ENCODE measurements at regions not wholly inside any gene's neighbourhood (a gene's known extent, or its start where the extent isn't known, plus 50 kb on each side); places are given as distances from the start of the nearest gene placed in this dataset.
"Not testable (repeated sequence)": the region's sequence is repeated elsewhere in the genome, so short reads cannot be mapped to it uniquely, and the experiment has no call there.

DNA sequence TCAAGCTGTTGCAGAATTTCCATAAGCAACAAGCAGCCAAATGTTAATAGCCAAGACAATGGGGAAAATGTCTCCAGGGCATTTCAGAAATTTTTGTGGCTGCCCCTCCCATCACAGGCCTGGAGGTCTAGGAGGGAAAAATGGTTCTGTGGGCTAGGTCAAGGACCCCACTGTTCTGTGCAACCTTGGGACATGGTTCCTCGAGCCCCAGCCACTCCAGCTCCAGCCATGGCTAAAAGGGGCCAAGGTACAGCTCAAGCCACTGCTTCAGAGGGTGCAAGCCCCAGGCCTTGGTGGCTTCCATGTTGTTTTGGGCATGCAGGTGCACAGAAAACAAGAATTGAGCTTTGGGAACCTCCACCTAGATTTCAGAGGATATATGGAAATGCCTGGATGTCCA lies 122.1 kb upstream of the OTOS start:
- H3K27ac Mint-ChIP-seq; CTCF ChIA-PET; H3K4me1 Mint-ChIP-seq; H3K9me3 ChIP-seq; H3K36me3 Mint-ChIP-seq; H3K27me3 Mint-ChIP-seq; POLR2A ChIA-PET; H3K4me3 Mint-ChIP-seq; ATAC-seq (replicated peaks in 1 of 4); H3K4me3 ChIP-seq (ENCODE audit: control insufficient read depth in 1 of 2, extremely low read depth in 1 of 2, low read length in 1 of 2); H3K27ac ChIP-seq (ENCODE audit: low read length); DNase-seq; H3K36me3 ChIP-seq (ENCODE audit: control insufficient read depth in 2 of 2, extremely low read depth in 1 of 2, insufficient read depth in 1 of 2, low read length in 1 of 2); H3K4me1 ChIP-seq (ENCODE audit: control insufficient read depth in 1 of 2, extremely low read depth in 1 of 2, insufficient read depth in 2 of 2, low read length in 2 of 2): not testable (repeated sequence)
- 0% methylated on average over 1 of the region's 1 CpG for WGBS (ENCODE audit: insufficient coverage)
- peaks cover 17 to 24% (median 21%) of the 10 kb centered on the region in 3 donors for H3K9me3 Mint-ChIP-seq
- peaks cover 0 to 16% of the 10 kb centered on the region in 2 experiments for H3K27me3 ChIP-seq (replicated peaks in 1 of 2; ENCODE audit: control insufficient read depth in 2 of 2, extremely low read depth in 1 of 2, insufficient read depth in 2 of 2, low read length in 1 of 2)

DNA sequence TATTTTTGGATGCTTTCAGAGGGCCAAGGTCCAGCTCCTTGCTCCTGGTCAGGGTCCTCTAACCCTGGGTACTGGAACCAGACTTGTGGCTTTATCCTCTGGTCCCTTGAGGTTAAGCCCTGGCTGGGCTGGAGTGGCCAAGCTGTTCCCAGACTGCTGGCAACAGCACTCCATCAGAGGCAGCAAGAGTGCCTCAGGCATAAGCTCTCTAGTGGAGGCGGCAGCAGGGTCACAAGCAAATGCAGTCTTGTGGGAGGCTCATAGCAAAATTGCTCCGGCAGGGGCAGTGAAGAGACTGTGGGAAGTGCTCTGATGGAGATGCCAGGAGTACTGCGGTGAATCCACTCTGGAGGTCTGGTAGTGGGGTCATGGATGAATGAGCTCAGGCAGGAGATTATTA lies 128.9 kb upstream of the OTOS start:
- Mint-ChIP-seq H3K4me1 (no peaks in the 10 kb centered on the region), H3K27me3 (peaks cover 46 to 53% of the 10 kb centered on the region in 2 donors), H3K36me3 (peaks cover 3% of the 10 kb centered on the region), H3K9me3 (peaks cover 12 to 21% (median 15%) of the 10 kb centered on the region in 3 donors), H3K4me3 (no peak overlapping the region), H3K27ac (no peak overlapping the region)
- Histone ChIP-seq H3K9me3 (peaks cover 2% of the 10 kb centered on the region), H3K4me3 (ENCODE audit: control insufficient read depth in 1 of 2, extremely low read depth in 1 of 2, low read length in 1 of 2) (no peak overlapping the region), H3K4me1 (ENCODE audit: control insufficient read depth in 1 of 2, extremely low read depth in 1 of 2, insufficient read depth in 2 of 2, low read length in 2 of 2) (no peaks in the 10 kb centered on the region), H3K27me3 (replicated peaks in 1 of 2; ENCODE audit: control insufficient read depth in 2 of 2, extremely low read depth in 1 of 2, insufficient read depth in 2 of 2, low read length in 1 of 2) (peaks cover 0 to 15% of the 10 kb centered on the region in 2 experiments), H3K36me3 (ENCODE audit: control insufficient read depth in 2 of 2, extremely low read depth in 1 of 2, insufficient read depth in 1 of 2, low read length in 1 of 2) (no peaks in the 10 kb centered on the region), H3K27ac (ENCODE audit: low read length) (no peak overlapping the region)
- CTCF ChIA-PET = no interaction called here
- DNase-seq (no peak), ATAC-seq (replicated peaks in 1 of 4) (no peak)
- POLR2A ChIA-PET = no interaction called here
- WGBS (ENCODE audit: insufficient coverage) = 72% methylated on average over 3 of the region's 3 CpGs

DNA sequence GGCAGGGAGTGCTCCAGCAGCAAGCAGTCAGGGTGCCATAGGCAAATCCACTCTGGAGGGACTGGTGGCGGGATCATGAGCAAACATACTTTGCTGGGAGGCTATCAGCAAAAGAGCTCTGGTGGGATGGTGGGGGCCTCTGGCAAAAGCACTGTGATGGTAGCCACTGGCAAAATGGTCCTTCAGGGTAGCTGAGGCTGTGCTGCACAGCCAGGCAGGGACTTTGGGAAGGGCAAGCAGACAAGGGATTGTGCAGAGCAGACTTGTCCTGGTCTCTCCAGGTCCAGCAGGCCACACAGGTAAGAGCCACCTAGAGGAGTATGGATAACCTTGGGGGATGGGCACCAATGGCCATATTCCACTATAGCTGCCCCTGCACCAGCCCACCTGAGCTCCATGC lies 129.4 kb upstream of the OTOS start:
- no peak overlapping the region for H3K4me3 ChIP-seq (ENCODE audit: control insufficient read depth in 1 of 2, extremely low read depth in 1 of 2, low read length in 1 of 2)
- Mint-ChIP-seq H3K9me3 (peaks cover 12 to 21% (median 12%) of the 10 kb centered on the region in 3 donors), H3K27ac (no peak overlapping the region), H3K27me3 (peaks cover 48 to 58% of the 10 kb centered on the region in 2 donors), H3K4me1 (no peaks in the 10 kb centered on the region), H3K4me3 (no peak overlapping the region), H3K36me3 (peaks cover 3% of the 10 kb centered on the region)
- no peak overlapping the region for H3K27ac ChIP-seq (ENCODE audit: low read length)
- peaks cover 2% of the 10 kb centered on the region for H3K9me3 ChIP-seq
- 92% methylated on average over 1 of the region's 1 CpG for WGBS (ENCODE audit: insufficient coverage)
- CTCF ChIA-PET = no interaction called here
- H3K36me3 ChIP-seq (ENCODE audit: control insufficient read depth in 2 of 2, extremely low read depth in 1 of 2, insufficient read depth in 1 of 2, low read length in 1 of 2) = no peaks in the 10 kb centered on the region
- ATAC-seq (replicated peaks in 1 of 4) = no peak
- POLR2A ChIA-PET = no interaction called here
- DNase-seq = no peak
- no peaks in the 10 kb centered on the region for H3K4me1 ChIP-seq (ENCODE audit: control insufficient read depth in 1 of 2, extremely low read depth in 1 of 2, insufficient read depth in 2 of 2, low read length in 2 of 2)
- H3K27me3 ChIP-seq (replicated peaks in 1 of 2; ENCODE audit: control insufficient read depth in 2 of 2, extremely low read depth in 1 of 2, insufficient read depth in 2 of 2, low read length in 1 of 2) = peaks cover 0 to 17% of the 10 kb centered on the region in 2 experiments

DNA sequence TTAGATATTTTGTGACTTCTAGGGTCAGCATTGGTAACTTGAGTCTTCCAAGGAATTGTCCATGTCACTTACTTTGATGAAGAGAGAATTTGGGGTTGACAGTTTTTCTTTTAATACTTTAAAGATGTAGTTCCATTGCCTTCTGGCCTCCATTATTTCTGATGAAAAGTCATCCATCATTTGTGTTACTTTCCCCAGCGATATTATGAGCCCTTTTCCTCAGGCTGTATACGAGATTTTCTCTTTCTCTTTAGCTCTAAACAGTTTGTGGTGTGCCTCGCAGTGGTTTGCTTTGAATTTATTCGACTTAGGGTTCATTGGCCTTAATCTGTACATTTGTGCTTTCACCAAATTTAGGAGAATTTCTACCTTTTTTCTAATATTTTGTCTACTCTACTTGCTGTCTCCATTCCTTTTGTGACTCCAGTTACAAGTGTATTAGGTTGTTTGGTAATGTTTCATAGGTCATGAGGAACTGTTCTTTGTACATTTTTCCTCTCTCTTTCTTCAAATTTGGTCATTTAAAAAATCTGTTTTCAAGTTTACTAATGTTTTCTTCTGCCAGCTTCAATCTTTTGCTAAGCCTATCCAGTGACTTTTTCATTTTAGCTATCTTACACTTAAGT lies 131.4 kb upstream of the OTOS start:
- peaks cover 2% of the 10 kb centered on the region for H3K9me3 ChIP-seq
- H3K27ac Mint-ChIP-seq = no peak overlapping the region
- DNase-seq (no peak), ATAC-seq (replicated peaks in 1 of 4) (no peak)
- no peak overlapping the region for H3K4me3 ChIP-seq (ENCODE audit: control insufficient read depth in 1 of 2, extremely low read depth in 1 of 2, low read length in 1 of 2)
- no peaks in the 10 kb centered on the region for H3K4me1 ChIP-seq (ENCODE audit: control insufficient read depth in 1 of 2, extremely low read depth in 1 of 2, insufficient read depth in 2 of 2, low read length in 2 of 2)
- peaks cover 0 to 21% of the 10 kb centered on the region in 2 experiments for H3K27me3 ChIP-seq (replicated peaks in 1 of 2; ENCODE audit: control insufficient read depth in 2 of 2, extremely low read depth in 1 of 2, insufficient read depth in 2 of 2, low read length in 1 of 2)
- H3K4me3 Mint-ChIP-seq = no peak overlapping the region
- ChIA-PET CTCF (no interaction called here), POLR2A (no interaction called here)
- H3K27ac ChIP-seq (ENCODE audit: low read length) = no peak overlapping the region
- WGBS (ENCODE audit: insufficient coverage) = no CpG with 5 or more reads among the region's 4 CpGs
- H3K36me3 ChIP-seq (ENCODE audit: control insufficient read depth in 2 of 2, extremely low read depth in 1 of 2, insufficient read depth in 1 of 2, low read length in 1 of 2) = no peaks in the 10 kb centered on the region
- peaks cover 12 to 21% (median 12%) of the 10 kb centered on the region in 3 donors for H3K9me3 Mint-ChIP-seq
- no peaks in the 10 kb centered on the region for H3K4me1 Mint-ChIP-seq
- peaks cover 3% of the 10 kb centered on the region for H3K36me3 Mint-ChIP-seq
- peaks cover 58 to 70% of the 10 kb centered on the region in 2 donors for H3K27me3 Mint-ChIP-seq

DNA sequence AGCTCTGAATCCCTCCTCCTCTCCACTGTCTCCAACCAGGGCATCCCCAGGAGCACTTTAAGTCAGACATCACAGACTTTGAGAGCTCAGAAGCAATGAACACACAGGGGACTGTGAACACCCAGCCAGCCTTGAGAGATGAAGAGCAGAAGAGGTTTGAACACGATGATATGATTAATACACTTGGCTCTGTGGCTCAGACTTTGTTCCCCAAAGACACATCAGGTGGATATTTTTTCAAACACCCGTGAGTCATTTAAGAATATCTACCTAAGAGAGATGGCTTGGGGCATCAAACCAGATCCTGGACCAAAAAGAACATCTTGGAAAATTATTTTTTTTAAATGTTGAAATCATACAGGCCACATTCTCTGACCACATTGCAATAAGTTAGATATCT lies 134.9 kb upstream of the OTOS start:
- Mint-ChIP-seq H3K9me3 (peaks cover 12 to 21% (median 12%) of the 10 kb centered on the region in 3 donors), H3K4me1 (no peaks in the 10 kb centered on the region), H3K4me3 (no peak overlapping the region), H3K36me3 (peaks cover 3% of the 10 kb centered on the region), H3K27me3 (peaks cover 50 to 69% of the 10 kb centered on the region in 2 donors), H3K27ac (no peak overlapping the region)
- DNase-seq (no peak), ATAC-seq (replicated peaks in 1 of 4) (no peak)
- CTCF ChIA-PET = no interaction called here
- WGBS (ENCODE audit: insufficient coverage) = 83% methylated on average over 1 of the region's 2 CpGs
- POLR2A ChIA-PET = no interaction called here
- H3K9me3 ChIP-seq = peaks cover 2% of the 10 kb centered on the region
- no peak overlapping the region for H3K4me3 ChIP-seq (ENCODE audit: control insufficient read depth in 1 of 2, extremely low read depth in 1 of 2, low read length in 1 of 2)
- H3K27me3 ChIP-seq (replicated peaks in 1 of 2; ENCODE audit: control insufficient read depth in 2 of 2, extremely low read depth in 1 of 2, insufficient read depth in 2 of 2, low read length in 1 of 2) = peaks cover 0 to 26% of the 10 kb centered on the region in 2 experiments
- no peak overlapping the region for H3K27ac ChIP-seq (ENCODE audit: low read length)
- H3K4me1 ChIP-seq (ENCODE audit: control insufficient read depth in 1 of 2, extremely low read depth in 1 of 2, insufficient read depth in 2 of 2, low read length in 2 of 2) = no peaks in the 10 kb centered on the region
- H3K36me3 ChIP-seq (ENCODE audit: control insufficient read depth in 2 of 2, extremely low read depth in 1 of 2, insufficient read depth in 1 of 2, low read length in 1 of 2) = no peaks in the 10 kb centered on the region

DNA sequence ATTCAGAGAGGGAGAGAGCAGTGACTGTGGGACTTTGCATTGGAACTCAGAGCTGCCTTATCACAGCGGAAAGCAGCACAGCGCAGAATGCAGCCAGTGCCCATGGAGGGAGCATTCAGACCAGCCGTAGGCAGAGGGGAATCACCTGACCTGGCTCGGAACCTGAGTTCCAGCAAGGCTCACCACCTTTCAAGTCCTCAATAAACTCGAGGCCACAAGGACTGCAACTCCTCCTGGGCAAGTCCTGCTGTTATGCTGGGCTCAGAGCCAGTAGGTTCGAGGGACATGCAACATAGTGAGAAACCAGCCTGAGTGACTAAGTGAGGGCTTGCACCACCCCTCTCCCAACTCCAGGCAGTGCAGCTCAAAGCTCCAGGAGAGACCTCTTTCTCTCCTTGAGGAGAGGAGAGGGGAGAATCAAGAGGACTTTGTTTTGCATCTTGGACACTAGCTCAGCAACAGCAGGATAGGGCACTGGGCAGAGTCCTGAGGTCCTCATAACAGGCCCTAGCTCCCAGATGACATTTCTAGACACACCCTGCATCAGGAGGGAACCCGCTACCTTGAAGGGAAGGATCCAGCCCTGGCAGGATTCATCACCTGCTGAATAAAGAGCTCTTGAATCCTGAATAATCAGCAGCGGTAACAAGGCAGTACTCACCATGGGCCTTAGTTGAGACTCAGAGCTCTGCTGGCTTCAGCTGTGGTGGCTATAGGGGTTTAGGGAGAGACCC lies 136.8 kb upstream of the OTOS start:
- no peaks in the 10 kb centered on the region for H3K4me1 Mint-ChIP-seq
- peaks cover 49 to 73% of the 10 kb centered on the region in 2 donors for H3K27me3 Mint-ChIP-seq
- H3K36me3 Mint-ChIP-seq = peaks cover 3% of the 10 kb centered on the region
- H3K4me3 ChIP-seq (ENCODE audit: control insufficient read depth in 1 of 2, extremely low read depth in 1 of 2, low read length in 1 of 2) = no peak overlapping the region
- ChIA-PET CTCF (no interaction called here), POLR2A (no interaction called here)
- H3K27ac ChIP-seq (ENCODE audit: low read length) = no peak overlapping the region
- peaks cover 6 to 20% (median 7%) of the 10 kb centered on the region in 3 donors for H3K9me3 Mint-ChIP-seq
- ATAC-seq (replicated peaks in 1 of 4) = no peak
- 90% methylated on average over 3 of the region's 8 CpGs for WGBS (ENCODE audit: insufficient coverage)
- H3K36me3 ChIP-seq (ENCODE audit: control insufficient read depth in 2 of 2, extremely low read depth in 1 of 2, insufficient read depth in 1 of 2, low read length in 1 of 2) = no peaks in the 10 kb centered on the region
- no peak overlapping the region for H3K4me3 Mint-ChIP-seq
- no peak overlapping the region for H3K27ac Mint-ChIP-seq
- H3K4me1 ChIP-seq (ENCODE audit: control insufficient read depth in 1 of 2, extremely low read depth in 1 of 2, insufficient read depth in 2 of 2, low read length in 2 of 2) = no peaks in the 10 kb centered on the region
- H3K9me3 ChIP-seq = no peaks in the 10 kb centered on the region
- DNase-seq = peak in 1 of 35 experiments; percentile 4
- H3K27me3 ChIP-seq (replicated peaks in 1 of 2; ENCODE audit: control insufficient read depth in 2 of 2, extremely low read depth in 1 of 2, insufficient read depth in 2 of 2, low read length in 1 of 2) = peaks cover 0 to 26% of the 10 kb centered on the region in 2 experiments
